ENCODE measurements at regions not wholly inside any gene's neighbourhood (a gene's known extent, or its start where the extent isn't known, plus 50 kb on each side); places are given as distances from the start of the nearest gene placed in this dataset.

- TF ChIP-seq SIN3A (IDR thresholded peaks at IDR 0.05; ENCODE audit: borderline replicate concordance, insufficient read depth, low read length): no peak
- no peak for TF ChIP-seq FOXP2 (optimal IDR thresholded peaks at IDR 0.05; ENCODE audit: borderline replicate concordance, extremely low read depth, extremely low read length, insufficient read depth)
- no peak for TF ChIP-seq TAF1 (IDR thresholded peaks at IDR 0.05; ENCODE audit: borderline replicate concordance, insufficient read depth, low read length)
Observed at GRCh38 chr10:129005080-129005479, 462.0 kb upstream of the MGMT start.

Data from PFSK-1 (cell line).